Globus pallidus (tissue), 1 donor: ENCODE measurements at regions not wholly inside any gene's neighbourhood (a gene's known extent, or its start where the extent isn't known, plus 50 kb on each side); places are given as distances from the start of the nearest gene placed in this dataset.
A peak's percentile ranks its signal among the peaks of the same experiment; 100 is the strongest.
"Not testable (repeated sequence)": the region's sequence is repeated elsewhere in the genome, so short reads cannot be mapped to it uniquely, and the experiment has no call there.

Source experiments
- DNase-seq: peaks from one replicate; pipeline ENCODE4 v3.0.0-alpha.2; 2015; ENCODE audit warnings: low spot score

GRCh38 chr10:29828440-29828894, 193.7 kb upstream of the SVIL start:
- no peak for DNase-seq

DNA sequence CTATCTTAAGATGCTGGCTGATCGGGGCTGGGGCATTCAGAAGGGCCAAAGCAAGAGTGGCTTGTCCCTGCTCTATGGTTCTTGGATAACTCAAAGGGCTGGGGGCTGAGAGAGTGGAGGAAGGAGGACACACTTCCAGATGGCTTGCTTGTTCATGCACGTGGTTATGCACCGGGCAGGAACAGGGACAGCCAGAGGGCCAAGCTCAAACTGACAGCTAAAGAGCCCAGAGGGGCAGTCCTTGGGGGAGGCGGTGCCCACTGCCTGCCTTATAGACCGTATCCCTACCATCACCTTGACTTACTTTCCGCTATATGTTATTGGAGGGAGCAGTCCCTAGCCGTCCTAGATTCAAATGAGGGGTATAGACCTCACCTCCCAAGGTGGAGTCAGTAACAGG, 192.7 kb upstream of the SVIL start:
- DNase-seq: no peak

DNA sequence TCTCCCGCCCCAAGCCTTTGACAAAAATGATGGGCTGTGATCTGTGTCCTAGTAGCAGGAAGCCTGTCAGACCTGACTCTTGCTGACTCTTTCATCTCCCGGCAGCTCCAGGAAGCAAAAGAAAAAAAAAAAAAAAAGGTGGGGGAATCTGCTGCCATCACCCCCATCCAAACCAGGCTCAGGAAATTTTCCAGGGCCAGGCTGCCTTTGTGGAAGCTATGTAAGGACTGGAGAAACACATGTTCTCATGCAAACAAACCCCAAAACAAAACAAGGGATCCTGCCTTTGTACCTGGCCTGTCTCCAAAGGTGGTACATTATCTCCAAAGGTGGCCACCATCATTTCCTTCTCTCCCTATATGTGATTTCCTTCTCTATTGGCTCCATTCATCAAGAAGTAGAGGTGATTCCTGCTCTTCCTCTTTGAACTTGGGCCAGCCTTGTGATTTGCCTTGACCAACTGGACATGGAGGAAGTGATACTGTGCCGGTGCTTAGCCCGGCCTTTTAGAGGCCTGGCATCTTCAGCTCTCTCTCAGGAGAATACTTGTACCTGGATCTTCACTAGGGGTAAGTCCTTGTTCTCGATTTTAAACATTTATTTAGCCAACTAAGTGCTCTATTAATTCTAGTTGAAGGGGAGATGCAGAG, 192.2 kb upstream of the SVIL start:
- DNase-seq: no peak

GRCh38 chr10:29826221-29826620, 191.4 kb upstream of the SVIL start:
- no peak for DNase-seq

GRCh38 chr10:29823553-29824080, 188.8 kb upstream of the SVIL start:
- DNase-seq: no peak

- DNase-seq: peak; percentile 7
Observed at GRCh38 chr10:29820890-29821461, 186.2 kb upstream of the SVIL start.

GRCh38 chr10:29816801-29817558, 182.2 kb upstream of the SVIL start:
- no peak for DNase-seq

GRCh38 chr10:29815572-29815971, 180.8 kb upstream of the SVIL start:
- DNase-seq: no peak

DNA sequence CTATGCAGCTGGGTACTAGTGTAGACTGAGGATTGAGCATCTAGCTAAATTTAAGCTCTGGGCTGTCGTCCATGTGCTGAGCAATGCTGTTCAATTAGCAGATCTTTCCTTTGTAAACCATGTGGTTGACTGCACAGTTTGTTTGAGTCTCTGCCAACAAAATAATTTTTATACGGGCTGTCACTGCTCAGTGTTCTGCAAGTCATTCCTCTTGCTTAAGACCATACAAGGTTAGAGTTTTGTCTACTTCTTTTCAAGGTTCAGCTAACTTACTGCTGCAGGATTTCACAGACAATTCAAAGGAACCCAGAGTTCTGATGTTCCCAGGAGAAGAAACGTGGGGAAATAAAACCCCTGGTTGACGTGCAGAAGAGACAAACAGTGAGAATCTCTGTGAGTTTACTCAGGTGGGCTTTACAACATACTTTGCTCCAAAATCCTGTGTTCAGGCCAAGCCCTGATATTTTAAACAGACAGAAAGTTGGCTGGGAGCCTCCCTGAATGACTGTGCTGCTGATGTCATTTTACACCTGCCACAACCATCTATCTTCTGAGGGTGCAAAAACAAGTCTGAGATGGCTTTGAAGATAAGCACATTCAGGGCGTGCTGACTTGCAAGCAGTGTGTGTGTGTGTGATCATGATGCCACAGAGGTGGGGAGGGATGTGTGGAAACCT, 177.1 kb upstream of the SVIL start:
- DNase-seq: peak; percentile 7

DNA sequence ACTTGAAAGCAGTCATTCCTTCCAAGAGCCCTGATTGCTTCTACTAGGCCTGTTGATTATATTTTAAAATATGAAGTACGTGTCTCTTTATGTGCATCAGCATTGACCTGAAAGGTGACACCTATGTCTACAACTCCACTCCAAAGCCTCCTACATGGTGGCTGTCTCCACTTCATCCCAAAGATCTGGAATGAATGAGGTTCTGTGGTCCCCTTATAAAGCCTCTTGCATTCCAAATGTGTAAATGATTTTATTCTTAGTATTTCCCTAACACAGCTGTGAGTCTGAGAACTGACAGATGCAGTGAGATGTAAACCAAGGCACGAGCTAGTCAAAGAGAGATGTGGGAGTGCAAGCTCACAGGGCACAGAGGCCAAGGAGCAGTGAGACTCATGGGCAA, 176.0 kb upstream of the SVIL start:
- DNase-seq: no peak

DNA sequence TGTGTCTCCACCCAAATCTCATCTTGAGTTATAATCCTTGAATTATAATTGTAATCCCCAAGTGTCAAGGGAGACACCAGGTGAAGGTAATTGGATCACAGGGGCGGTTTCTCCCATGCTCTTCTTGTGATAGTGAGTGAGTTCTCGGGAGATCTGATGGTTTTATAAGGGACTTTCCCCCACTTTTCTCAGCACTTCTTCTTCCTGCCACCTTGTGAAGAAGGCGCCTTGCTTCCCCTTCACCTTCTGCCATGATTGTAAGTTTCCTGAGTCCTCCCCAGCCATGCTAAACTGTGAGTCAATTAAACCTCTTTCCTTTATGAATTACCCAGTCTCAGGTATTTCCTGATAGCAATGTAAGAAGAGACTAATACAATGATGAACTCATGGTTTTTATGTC, 175.5 kb upstream of the SVIL start:
- not testable (repeated sequence) for DNase-seq

DNA sequence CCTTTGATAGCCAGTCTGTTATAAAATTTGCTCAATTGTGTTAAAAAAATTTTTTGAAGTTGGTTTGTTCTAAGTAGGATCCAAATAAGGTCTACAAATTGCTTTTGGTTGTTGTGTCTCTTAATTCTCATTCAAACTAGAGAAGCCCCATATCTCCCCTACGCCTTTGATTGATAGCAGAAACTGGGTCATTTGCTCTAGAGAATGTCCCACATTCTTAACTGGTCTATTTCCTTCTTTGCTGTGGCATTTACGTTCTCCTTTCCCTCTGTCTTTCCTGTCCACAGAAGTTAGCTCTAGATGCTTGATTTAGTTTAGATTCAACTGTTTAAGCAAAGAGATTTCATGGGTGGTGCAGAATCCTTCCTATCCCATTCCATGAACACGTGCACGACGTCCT, 174.6 kb upstream of the SVIL start:
- DNase-seq: no peak

GRCh38 chr10:29807163-29807806, 172.5 kb upstream of the SVIL start:
- DNase-seq: no peak

DNA sequence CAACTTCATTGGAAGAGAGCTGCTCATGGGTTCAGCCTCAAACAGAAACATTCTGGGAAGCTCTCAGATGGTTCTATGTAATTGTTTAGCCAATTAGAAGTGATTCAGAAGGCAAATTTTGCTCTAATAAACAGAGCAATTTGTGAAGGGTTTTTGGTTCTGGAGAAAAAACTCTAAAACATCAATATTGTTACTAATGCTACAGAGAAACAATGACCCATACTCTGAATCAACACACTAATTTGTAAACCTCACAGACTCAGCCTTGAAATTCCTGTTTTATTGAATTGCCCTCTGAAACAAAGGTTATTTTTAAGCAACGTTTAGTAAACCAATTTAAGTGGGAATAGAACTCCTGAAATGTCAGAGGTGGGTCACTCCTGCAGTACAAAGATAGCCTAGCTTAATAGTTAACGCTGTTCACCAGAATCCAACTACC, 171.6 kb upstream of the SVIL start:
- no peak for DNase-seq

DNA sequence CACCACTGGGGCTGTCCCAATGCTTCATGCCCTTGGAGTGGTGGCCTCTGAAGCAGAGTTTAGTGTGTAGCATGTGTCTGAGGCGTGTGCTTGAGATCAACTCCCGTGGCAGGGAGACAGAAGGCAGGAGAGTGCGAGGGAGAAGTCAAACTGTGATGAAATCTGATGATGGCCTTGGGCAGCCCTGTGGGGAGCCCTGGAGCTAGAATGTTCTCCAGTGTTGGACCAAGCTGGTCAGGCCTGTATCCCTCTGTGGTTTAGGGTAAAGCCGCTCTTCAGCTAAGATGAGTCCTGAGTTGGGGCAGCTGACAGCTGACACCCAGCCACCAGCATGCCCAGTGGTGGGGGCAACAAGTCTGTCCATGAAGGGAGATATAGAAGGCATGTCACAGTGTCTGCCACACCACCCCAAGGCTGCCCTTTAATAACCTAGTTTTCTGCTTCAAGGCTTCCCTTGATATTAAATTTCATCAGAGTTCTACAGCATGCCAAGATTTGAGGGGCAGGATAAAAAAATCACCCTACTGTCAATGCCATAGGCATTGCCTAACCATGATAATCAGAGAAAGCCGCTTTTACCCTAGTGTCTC, 170.5 kb upstream of the SVIL start:
- no peak for DNase-seq

GRCh38 chr10:29804025-29804852, 169.5 kb upstream of the SVIL start:
- DNase-seq: no peak

DNA sequence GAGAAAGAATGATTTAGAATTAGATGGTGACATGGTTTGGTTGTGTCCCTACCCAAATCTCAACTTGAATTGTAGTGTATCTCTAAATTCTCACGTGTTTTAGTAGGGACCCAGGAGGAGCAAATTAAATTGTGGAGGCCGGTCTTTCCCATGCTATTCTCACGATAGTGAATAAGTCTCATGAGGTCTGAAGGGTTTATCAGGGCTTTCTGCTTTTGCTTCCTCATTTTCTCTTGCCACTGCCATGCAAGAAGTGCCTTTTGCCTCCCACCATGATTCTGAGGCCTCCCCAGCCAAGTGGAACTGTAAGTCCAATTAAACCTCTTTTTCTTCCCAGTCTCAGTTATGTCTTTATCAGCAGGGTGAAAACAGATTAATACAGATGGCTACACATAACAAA, 167.4 kb upstream of the SVIL start:
- DNase-seq: no peak

DNA sequence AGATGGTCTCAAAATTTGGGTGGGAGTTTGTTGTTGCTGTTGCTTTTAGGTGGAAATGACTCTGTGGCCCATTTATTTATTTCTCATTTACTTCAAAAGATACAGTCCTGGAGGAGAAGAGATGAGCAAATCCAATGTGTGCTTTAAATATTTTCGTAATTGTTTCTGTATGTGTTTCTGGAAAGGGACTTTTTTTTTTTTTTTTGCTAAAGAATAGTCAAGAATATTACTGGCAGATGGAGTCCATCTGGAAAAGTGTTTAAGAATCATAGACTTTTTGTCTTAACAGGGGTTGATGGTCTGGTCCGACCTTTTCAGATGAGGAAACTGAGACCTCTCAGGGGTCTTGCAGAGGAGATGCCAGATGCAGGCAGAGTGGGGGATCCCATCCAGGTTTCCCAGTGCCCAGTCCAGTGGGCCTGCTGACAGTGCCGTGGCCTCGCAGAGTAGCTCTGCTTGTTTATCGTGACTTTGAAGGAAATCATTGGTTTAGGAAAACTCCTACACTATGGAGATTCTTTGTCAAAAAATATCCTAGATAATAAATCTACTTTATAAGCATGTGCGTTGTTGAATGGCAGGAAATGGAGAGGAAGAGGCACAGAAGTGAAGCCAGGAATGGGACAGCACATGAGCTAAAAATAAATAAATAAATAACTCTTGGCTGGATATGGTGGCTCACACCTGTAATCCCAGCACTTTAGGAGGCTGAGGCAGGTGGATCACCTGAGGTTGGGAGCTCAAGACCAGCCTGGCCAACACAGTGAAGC, 164.3 kb upstream of the SVIL start:
- no peak for DNase-seq

- no peak for DNase-seq
Observed at GRCh38 chr10:29797616-29798015, 162.8 kb upstream of the SVIL start.

GRCh38 chr10:29795850-29796249, 161.1 kb upstream of the SVIL start:
- no peak for DNase-seq
